IPS-NIHi7 (cell line): ENCODE measurements at regions not wholly inside any gene's neighbourhood (a gene's known extent, or its start where the extent isn't known, plus 50 kb on each side); places are given as distances from the start of the nearest gene placed in this dataset.
"Not testable (repeated sequence)": the region's sequence is repeated elsewhere in the genome, so short reads cannot be mapped to it uniquely, and the experiment has no call there.

ENCODE experiments used
- DNase-seq: peaks from one replicate; pipeline ENCODE4 v3.0.0; 2012; ENCODE audit warnings: mixed read lengths; ENCODE audit errors: extremely low spot score

- DNase-seq: not testable (repeated sequence)
Measured at GRCh38 chr20:25798174-25798993, 101.7 kb upstream of the ZNF337 start.

- DNase-seq: not testable (repeated sequence)
Measured at GRCh38 chr20:25797062-25797461, 100.4 kb upstream of the ZNF337 start.

GRCh38 chr20:25777241-25777640 is 80.6 kb upstream of the ZNF337 start:
- DNase-seq: not testable (repeated sequence)

- DNase-seq: not testable (repeated sequence)
Measured at GRCh38 chr20:25774711-25775110, 78.1 kb upstream of the ZNF337 start.

GRCh38 chr20:25774203-25774602 is 77.5 kb upstream of the ZNF337 start:
- DNase-seq: not testable (repeated sequence)

- DNase-seq: not testable (repeated sequence)
Measured at GRCh38 chr20:25772437-25772836, 75.8 kb upstream of the ZNF337 start.

- not testable (repeated sequence) for DNase-seq
Measured at GRCh38 chr20:25771818-25772217, 75.2 kb upstream of the ZNF337 start.

- DNase-seq: no peak
Measured at GRCh38 chr20:25761596-25761995, 64.9 kb upstream of the ZNF337 start.

- DNase-seq: not testable (repeated sequence)
Measured at GRCh38 chr20:25761046-25761445, 64.4 kb upstream of the ZNF337 start.

- DNase-seq: peak; percentile 82
Measured at GRCh38 chr20:25750765-25751696, 54.4 kb upstream of the ZNF337 start.

GRCh38 chr20:25750220-25750764 is 53.6 kb upstream of the ZNF337 start:
- no peak for DNase-seq

- no peak for DNase-seq
Measured at GRCh38 chr20:25749649-25750048, 53.0 kb upstream of the ZNF337 start.
